Glutamatergic neuron (in vitro differentiated cells): ENCODE measurements at regions not wholly inside any gene's neighbourhood (a gene's known extent, or its start where the extent isn't known, plus 50 kb on each side); places are given as distances from the start of the nearest gene placed in this dataset.

Experiments used
- DNase-seq: peaks from one replicate; pipeline ENCODE4 v3.0.0; 2022
- H3K27ac Mint-ChIP-seq: one replicate; pipeline ENCODE4 v1.8.0; 2020; ENCODE audit warnings: mild to moderate bottlenecking, mixed read lengths, inconsistent platforms; ENCODE audit not compliant: unreplicated experiment
- H3K27me3 Mint-ChIP-seq: one replicate; pipeline ENCODE4 v1.8.0; 2020; ENCODE audit warnings: mild to moderate bottlenecking, moderate library complexity, mixed read lengths, inconsistent platforms; ENCODE audit not compliant: unreplicated experiment
- H3K36me3 Mint-ChIP-seq: one replicate; pipeline ENCODE4 v1.8.0; 2020; ENCODE audit warnings: mild to moderate bottlenecking, mixed read lengths, inconsistent platforms; ENCODE audit not compliant: unreplicated experiment
- H3K4me1 Mint-ChIP-seq: one replicate; pipeline ENCODE4 v1.8.0; 2020; ENCODE audit warnings: mild to moderate bottlenecking, low read depth, mixed read lengths, inconsistent platforms; ENCODE audit not compliant: unreplicated experiment
- H3K4me3 Mint-ChIP-seq: one replicate; pipeline ENCODE4 v1.8.0; 2020; ENCODE audit warnings: mild to moderate bottlenecking, mixed read lengths, inconsistent platforms; ENCODE audit not compliant: unreplicated experiment
- H3K9me3 Mint-ChIP-seq: one replicate; pipeline ENCODE4 v1.8.0; 2020; ENCODE audit warnings: mild to moderate bottlenecking, moderate library complexity, mixed read lengths, inconsistent platforms; ENCODE audit not compliant: unreplicated experiment
- TF ChIP-seq, protein P1 (sequence below): fragments of 200-600 bp; sonication (generic); IDR thresholded peaks from one replicate; pipeline ENCODE4 v1.5.0; 2021; ENCODE audit not compliant: partially characterized antibody, unreplicated experiment

GRCh38 chr4:151553874-151554273 is 144.9 kb downstream of the FHIP1A start:
- Mint-ChIP-seq H3K27me3 (peaks cover 2% of the 10 kb centered on the region), H3K9me3 (peaks cover 3% of the 10 kb centered on the region), H3K4me1 (no peaks in the 10 kb centered on the region), H3K27ac (no peak overlapping the region), H3K36me3 (peaks cover 9% of the 10 kb centered on the region), H3K4me3 (no peak overlapping the region)
- TF ChIP-seq, protein P1, sequence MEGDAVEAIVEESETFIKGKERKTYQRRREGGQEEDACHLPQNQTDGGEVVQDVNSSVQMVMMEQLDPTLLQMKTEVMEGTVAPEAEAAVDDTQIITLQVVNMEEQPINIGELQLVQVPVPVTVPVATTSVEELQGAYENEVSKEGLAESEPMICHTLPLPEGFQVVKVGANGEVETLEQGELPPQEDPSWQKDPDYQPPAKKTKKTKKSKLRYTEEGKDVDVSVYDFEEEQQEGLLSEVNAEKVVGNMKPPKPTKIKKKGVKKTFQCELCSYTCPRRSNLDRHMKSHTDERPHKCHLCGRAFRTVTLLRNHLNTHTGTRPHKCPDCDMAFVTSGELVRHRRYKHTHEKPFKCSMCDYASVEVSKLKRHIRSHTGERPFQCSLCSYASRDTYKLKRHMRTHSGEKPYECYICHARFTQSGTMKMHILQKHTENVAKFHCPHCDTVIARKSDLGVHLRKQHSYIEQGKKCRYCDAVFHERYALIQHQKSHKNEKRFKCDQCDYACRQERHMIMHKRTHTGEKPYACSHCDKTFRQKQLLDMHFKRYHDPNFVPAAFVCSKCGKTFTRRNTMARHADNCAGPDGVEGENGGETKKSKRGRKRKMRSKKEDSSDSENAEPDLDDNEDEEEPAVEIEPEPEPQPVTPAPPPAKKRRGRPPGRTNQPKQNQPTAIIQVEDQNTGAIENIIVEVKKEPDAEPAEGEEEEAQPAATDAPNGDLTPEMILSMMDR, result no peak
- DNase-seq, result no peak

GRCh38 chr4:151555151-151555945 is 146.4 kb downstream of the FHIP1A start:
- Mint-ChIP-seq H3K36me3 (peaks cover 5% of the 10 kb centered on the region), H3K9me3 (no peaks in the 10 kb centered on the region), H3K27me3 (no peaks in the 10 kb centered on the region), H3K4me1 (no peaks in the 10 kb centered on the region), H3K4me3 (no peak overlapping the region), H3K27ac (no peak overlapping the region)
- TF ChIP-seq, protein P1, result no peak
- DNase-seq, result no peak

DNA sequence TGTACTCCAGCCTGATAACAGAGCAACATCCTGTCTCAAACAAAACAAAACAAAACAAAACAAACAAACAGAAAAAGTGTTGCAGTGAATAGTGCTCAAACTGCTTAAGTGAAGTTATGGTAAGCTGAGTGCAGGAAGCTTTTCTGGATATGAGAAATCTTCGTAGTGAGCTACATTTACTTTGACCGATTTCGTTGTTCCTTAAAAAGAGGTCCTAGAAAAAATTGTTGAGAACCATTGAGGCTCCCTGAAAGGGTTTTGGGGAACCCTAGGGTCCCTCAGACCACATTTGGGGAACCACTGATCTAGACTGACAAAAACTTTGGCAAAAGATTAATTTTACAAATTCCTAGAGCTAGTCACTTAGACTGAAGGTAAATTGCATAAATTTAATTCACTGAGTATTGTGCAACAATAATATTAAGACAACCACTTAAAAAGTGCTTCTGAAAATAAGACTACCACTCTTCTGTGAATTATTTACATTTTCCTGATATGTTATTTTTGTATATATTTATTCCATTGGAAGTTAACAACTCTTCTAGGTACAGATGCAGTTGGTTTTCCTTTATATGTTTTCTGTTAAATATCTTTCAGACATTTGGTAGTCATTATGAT is 149.6 kb downstream of the FHIP1A start:
- Mint-ChIP-seq H3K27me3 (no peaks in the 10 kb centered on the region), H3K4me1 (no peaks in the 10 kb centered on the region), H3K27ac (no peak overlapping the region)

GRCh38 chr4:151559595-151559994 is 150.6 kb downstream of the FHIP1A start:
- Mint-ChIP-seq H3K27ac (no peak overlapping the region), H3K27me3 (no peaks in the 10 kb centered on the region), H3K9me3 (no peaks in the 10 kb centered on the region), H3K4me1 (no peaks in the 10 kb centered on the region), H3K4me3 (no peak overlapping the region), H3K36me3 (no peaks in the 10 kb centered on the region)
- no peak for DNase-seq
- TF ChIP-seq, protein P1, result no peak

More for the DNA sequence above, 149.6 kb downstream of the FHIP1A start:
- no peak overlapping the region for H3K4me3 Mint-ChIP-seq
- TF ChIP-seq, protein P1, result no peak
- no peak for DNase-seq
- H3K36me3 Mint-ChIP-seq, result no peaks in the 10 kb centered on the region
- H3K9me3 Mint-ChIP-seq, result no peaks in the 10 kb centered on the region

GRCh38 chr4:151561551-151562256 is 152.7 kb downstream of the FHIP1A start:
- Mint-ChIP-seq H3K4me1 (no peaks in the 10 kb centered on the region), H3K27ac (no peak overlapping the region), H3K36me3 (no peaks in the 10 kb centered on the region), H3K27me3 (no peaks in the 10 kb centered on the region), H3K4me3 (no peak overlapping the region), H3K9me3 (no peaks in the 10 kb centered on the region)
- DNase-seq, result no peak
- TF ChIP-seq, protein P1, result no peak
